SK-N-SH treated with all-trans-retinoic acid at 6 μM for 48 hours (cell line): ENCODE measurements at regions not wholly inside any gene's neighbourhood (a gene's known extent, or its start where the extent isn't known, plus 50 kb on each side); places are given as distances from the start of the nearest gene placed in this dataset.

ENCODE experiments used
- ATAC-seq: fragments of 200-7000 bp; cut with Tn5 transposase; 3 replicates; pipeline ENCODE4 v1.9.1; 2020; ENCODE audit warnings: mild to moderate bottlenecking, moderate library complexity
- ARNTL ChIP-seq: fragments of 450-650 bp; formaldehyde crosslinking; IDR thresholded peaks from 2 replicates; pipeline ENCODE4 v1.5.0; 2020; ENCODE audit warnings: low read depth, mild to moderate bottlenecking, moderate library complexity, borderline replicate concordance
- CSDC2 ChIP-seq: fragments of 250-450 bp; sonication (Bioruptor Pico); IDR thresholded peaks from 2 replicates; pipeline ENCODE4 v1.5.0; 2020; ENCODE audit warnings: mild to moderate bottlenecking, moderate library complexity
- CSRNP3 ChIP-seq: fragments of 250-450 bp; sonication (Bioruptor Pico); IDR thresholded peaks from 2 replicates; pipeline ENCODE4 v1.5.1; 2021; ENCODE audit warnings: mild to moderate bottlenecking, moderate library complexity
- ESRRG ChIP-seq: fragments of 250-450 bp; sonication (Bioruptor Pico); IDR thresholded peaks from 2 replicates; pipeline ENCODE4 v1.6.1; 2021; ENCODE audit warnings: mild to moderate bottlenecking
- GLIS3 ChIP-seq: fragments of 250-450 bp; sonication (Bioruptor Pico); IDR thresholded peaks from 2 replicates; pipeline ENCODE4 v1.5.0; 2020; ENCODE audit warnings: mild to moderate bottlenecking, moderate library complexity
- ISL1 ChIP-seq: fragments of 250-450 bp; sonication (Bioruptor Pico); IDR thresholded peaks from 2 replicates; pipeline ENCODE4 v2.1.2; 2022; ENCODE audit warnings: mild to moderate bottlenecking, moderate library complexity
- OSR1 ChIP-seq: fragments of 250-450 bp; sonication (Bioruptor Pico); IDR thresholded peaks from 2 replicates; pipeline ENCODE4 v1.8.0; 2022; ENCODE audit warnings: moderate library complexity, mild to moderate bottlenecking, inconsistent platforms
- PATZ1 ChIP-seq: fragments of 250-450 bp; sonication (Bioruptor Pico); IDR thresholded peaks from 2 replicates; pipeline ENCODE4 v1.8.0; 2020; ENCODE audit warnings: mild to moderate bottlenecking, moderate library complexity, borderline replicate concordance
- POU6F1 ChIP-seq: fragments of 250-450 bp; sonication (Bioruptor Pico); IDR thresholded peaks from 2 replicates; pipeline ENCODE4 v1.8.0; 2021; ENCODE audit warnings: low read depth, mild to moderate bottlenecking, moderate library complexity, borderline replicate concordance
- PPARA ChIP-seq: fragments of 250-450 bp; sonication (Bioruptor Pico); IDR thresholded peaks from 2 replicates; pipeline ENCODE4 v1.5.0; 2020; ENCODE audit warnings: mild to moderate bottlenecking, borderline replicate concordance
- RARB ChIP-seq: fragments of 250-450 bp; sonication (Bioruptor Pico); IDR thresholded peaks from 2 replicates; pipeline ENCODE4 v1.8.0; 2021; ENCODE audit warnings: mild to moderate bottlenecking, moderate library complexity
- SNAI2 ChIP-seq: fragments of 250-450 bp; sonication (Bioruptor Pico); IDR thresholded peaks from 2 replicates; pipeline ENCODE4 v1.5.0; 2020; ENCODE audit warnings: mild to moderate bottlenecking, moderate library complexity
- TCF4 ChIP-seq: fragments of 250-450 bp; sonication (Bioruptor Pico); IDR thresholded peaks from 2 replicates; pipeline ENCODE4 v1.8.0; 2021; ENCODE audit warnings: mild to moderate bottlenecking, moderate library complexity, borderline replicate concordance
- TOX ChIP-seq: fragments of 250-450 bp; sonication (Bioruptor Pico); IDR thresholded peaks from 2 replicates; pipeline ENCODE4 v1.8.0; 2021; ENCODE audit warnings: mild to moderate bottlenecking, moderate library complexity, borderline replicate concordance
- ZFP3 ChIP-seq: fragments of 250-450 bp; sonication (Bioruptor Pico); IDR thresholded peaks from 2 replicates; pipeline ENCODE4 v1.5.0; 2020; ENCODE audit warnings: mild to moderate bottlenecking, moderate library complexity
- ZFP30 ChIP-seq: fragments of 450-650 bp; formaldehyde crosslinking; IDR thresholded peaks from 2 replicates; pipeline ENCODE4 v1.5.0; 2022; ENCODE audit warnings: mild to moderate bottlenecking, moderate library complexity
- ZNF565 ChIP-seq: fragments of 450-650 bp; formaldehyde crosslinking; conservative IDR thresholded peaks from 2 replicates; pipeline ENCODE4 v1.5.0; 2020; ENCODE audit warnings: low read depth, mild to moderate bottlenecking, moderate library complexity
- ZNF70 ChIP-seq: fragments of 450-650 bp; formaldehyde crosslinking; IDR thresholded peaks from 2 replicates; pipeline ENCODE4 v1.5.0; 2020; ENCODE audit warnings: mild to moderate bottlenecking, moderate library complexity
- ZNF8 ChIP-seq: fragments of 450-650 bp; formaldehyde crosslinking; IDR thresholded peaks from 2 replicates; pipeline ENCODE4 v1.5.0; 2020; ENCODE audit warnings: mild to moderate bottlenecking, moderate library complexity
- TF ChIP-seq, protein P1 (sequence below): fragments of 250-450 bp; sonication (Bioruptor Pico); IDR thresholded peaks from 2 replicates; pipeline ENCODE4 v1.5.0; 2020; ENCODE audit warnings: mild to moderate bottlenecking, moderate library complexity
- TF ChIP-seq, protein P2 (sequence below): fragments of 250-450 bp; sonication (Bioruptor Pico); IDR thresholded peaks from 2 replicates; pipeline ENCODE4 v1.5.1; 2020; ENCODE audit warnings: low read depth, mild to moderate bottlenecking, moderate library complexity

DNA sequence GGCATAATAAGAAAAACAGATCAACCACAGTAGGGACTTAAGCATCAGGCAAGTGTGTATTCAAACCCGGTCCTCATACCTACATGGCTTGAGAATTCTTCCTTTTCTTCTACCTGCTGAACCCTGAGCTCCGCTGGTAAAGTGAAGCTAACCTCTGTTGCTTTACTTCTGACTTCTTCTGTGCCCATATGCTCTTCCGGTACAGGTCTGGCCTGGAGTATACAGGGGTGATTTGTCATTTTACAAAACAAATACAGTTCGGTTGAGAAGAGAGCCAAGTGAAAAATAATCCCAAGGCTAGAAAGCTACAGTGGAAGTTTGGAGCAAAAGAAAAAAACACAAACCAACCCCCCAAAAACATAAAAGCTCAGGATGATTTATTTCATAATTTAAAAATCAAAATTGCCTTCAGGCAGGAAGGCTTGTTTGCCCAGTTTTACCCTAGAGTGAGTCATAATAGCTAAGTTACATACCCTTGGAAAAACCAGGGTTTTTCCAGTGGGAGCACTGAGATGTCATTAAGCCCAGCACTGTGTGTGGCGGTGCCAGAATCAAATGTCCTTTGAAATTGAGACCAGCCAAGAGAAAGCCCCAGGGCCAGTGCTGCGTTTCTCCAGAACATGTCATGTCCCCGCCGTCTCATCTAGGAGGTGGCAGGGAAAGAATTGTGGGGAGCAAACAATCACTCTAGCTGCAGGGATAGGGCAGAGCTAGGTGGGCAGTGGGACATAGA lies 305.5 kb upstream of the ISX start:
- ATAC-seq: no peak

GRCh38 chr22:34761111-34761510 lies 304.8 kb upstream of the ISX start:
- no peak for ATAC-seq
- TF ChIP-seq PPARA (CRISPR knock-in tag) (no peak), GLIS3 (no peak), ARNTL (CRISPR knock-in tag) (no peak), ESRRG (CRISPR knock-in tag) (no peak)
- TF ChIP-seq, protein P1, sequence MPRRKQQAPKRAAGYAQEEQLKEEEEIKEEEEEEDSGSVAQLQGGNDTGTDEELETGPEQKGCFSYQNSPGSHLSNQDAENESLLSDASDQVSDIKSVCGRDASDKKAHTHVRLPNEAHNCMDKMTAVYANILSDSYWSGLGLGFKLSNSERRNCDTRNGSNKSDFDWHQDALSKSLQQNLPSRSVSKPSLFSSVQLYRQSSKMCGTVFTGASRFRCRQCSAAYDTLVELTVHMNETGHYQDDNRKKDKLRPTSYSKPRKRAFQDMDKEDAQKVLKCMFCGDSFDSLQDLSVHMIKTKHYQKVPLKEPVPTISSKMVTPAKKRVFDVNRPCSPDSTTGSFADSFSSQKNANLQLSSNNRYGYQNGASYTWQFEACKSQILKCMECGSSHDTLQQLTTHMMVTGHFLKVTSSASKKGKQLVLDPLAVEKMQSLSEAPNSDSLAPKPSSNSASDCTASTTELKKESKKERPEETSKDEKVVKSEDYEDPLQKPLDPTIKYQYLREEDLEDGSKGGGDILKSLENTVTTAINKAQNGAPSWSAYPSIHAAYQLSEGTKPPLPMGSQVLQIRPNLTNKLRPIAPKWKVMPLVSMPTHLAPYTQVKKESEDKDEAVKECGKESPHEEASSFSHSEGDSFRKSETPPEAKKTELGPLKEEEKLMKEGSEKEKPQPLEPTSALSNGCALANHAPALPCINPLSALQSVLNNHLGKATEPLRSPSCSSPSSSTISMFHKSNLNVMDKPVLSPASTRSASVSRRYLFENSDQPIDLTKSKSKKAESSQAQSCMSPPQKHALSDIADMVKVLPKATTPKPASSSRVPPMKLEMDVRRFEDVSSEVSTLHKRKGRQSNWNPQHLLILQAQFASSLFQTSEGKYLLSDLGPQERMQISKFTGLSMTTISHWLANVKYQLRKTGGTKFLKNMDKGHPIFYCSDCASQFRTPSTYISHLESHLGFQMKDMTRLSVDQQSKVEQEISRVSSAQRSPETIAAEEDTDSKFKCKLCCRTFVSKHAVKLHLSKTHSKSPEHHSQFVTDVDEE (CRISPR knock-in tag): no peak
- TF ChIP-seq, protein P2, sequence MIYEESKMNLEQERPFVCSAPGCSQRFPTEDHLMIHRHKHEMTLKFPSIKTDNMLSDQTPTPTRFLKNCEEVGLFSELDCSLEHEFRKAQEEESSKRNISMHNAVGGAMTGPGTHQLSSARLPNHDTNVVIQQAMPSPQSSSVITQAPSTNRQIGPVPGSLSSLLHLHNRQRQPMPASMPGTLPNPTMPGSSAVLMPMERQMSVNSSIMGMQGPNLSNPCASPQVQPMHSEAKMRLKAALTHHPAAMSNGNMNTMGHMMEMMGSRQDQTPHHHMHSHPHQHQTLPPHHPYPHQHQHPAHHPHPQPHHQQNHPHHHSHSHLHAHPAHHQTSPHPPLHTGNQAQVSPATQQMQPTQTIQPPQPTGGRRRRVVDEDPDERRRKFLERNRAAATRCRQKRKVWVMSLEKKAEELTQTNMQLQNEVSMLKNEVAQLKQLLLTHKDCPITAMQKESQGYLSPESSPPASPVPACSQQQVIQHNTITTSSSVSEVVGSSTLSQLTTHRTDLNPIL (CRISPR knock-in tag): no peak

More for the DNA sequence above, 305.5 kb upstream of the ISX start:
- no peak for TF ChIP-seq ZFP30 (CRISPR knock-in tag)
- TF ChIP-seq CSRNP3 (CRISPR knock-in tag): no peak
- no peak for TF ChIP-seq TOX (CRISPR knock-in tag)
- TF ChIP-seq, protein P2 (CRISPR knock-in tag): no peak
- no peak for TF ChIP-seq PPARA (CRISPR knock-in tag)
- no peak for TF ChIP-seq SNAI2 (CRISPR knock-in tag)
- no peak for TF ChIP-seq PATZ1 (CRISPR knock-in tag)
- no peak for TF ChIP-seq TCF4 (CRISPR knock-in tag)
- TF ChIP-seq ZNF565 (CRISPR knock-in tag): no peak
- TF ChIP-seq OSR1 (CRISPR knock-in tag): no peak
- TF ChIP-seq RARB (CRISPR knock-in tag): no peak
- TF ChIP-seq ZNF8: no peak
- TF ChIP-seq, protein P1 (CRISPR knock-in tag): no peak
- TF ChIP-seq ZNF70 (CRISPR knock-in tag): no peak
- TF ChIP-seq ZFP3 (CRISPR knock-in tag): no peak
- TF ChIP-seq ISL1: no peak
- no peak for TF ChIP-seq POU6F1 (CRISPR knock-in tag)
- TF ChIP-seq CSDC2 (CRISPR knock-in tag): no peak
- no peak for TF ChIP-seq GLIS3
